Activated CD8-positive, alpha-beta memory T cell treated with anti-CD3 and anti-CD28 coated beads, Interleukin-2, amount 10 ng/mL, durations not matched to agents 7 days and 5 days (primary cell): ENCODE measurements at regions not wholly inside any gene's neighbourhood (a gene's known extent, or its start where the extent isn't known, plus 50 kb on each side); places are given as distances from the start of the nearest gene placed in this dataset.
A peak's percentile ranks its signal among the peaks of the same experiment; 100 is the strongest.
"Not testable (repeated sequence)": the region's sequence is repeated elsewhere in the genome, so short reads cannot be mapped to it uniquely, and the experiment has no call there.

Source experiments
- ATAC-seq: fragments of 150-1000 bp; cut with Tn5 transposase; one replicate; pipeline ENCODE4 v1.10.0; 2021; ENCODE audit warnings: moderate library complexity
- CTCF ChIA-PET: fragments of 350-600 bp; sonication (Branson Sonifier 250); formaldehyde crosslinking; loops from one replicate; lab custom pipeline; 2021; ENCODE audit warnings: antibody characterized with exemption; lab: Charles Lee
- DNase-seq: peaks from one replicate; pipeline ENCODE4 v3.0.0-alpha.2; 2020
- H3K27ac Mint-ChIP-seq: one replicate; pipeline ENCODE4 v1.8.0; 2021; ENCODE audit warnings: mild to moderate bottlenecking, mixed read lengths
- H3K27me3 Mint-ChIP-seq: one replicate; pipeline ENCODE4 v1.8.0; 2021; ENCODE audit warnings: mixed read lengths
- H3K36me3 Mint-ChIP-seq: one replicate; pipeline ENCODE4 v1.8.0; 2021; ENCODE audit warnings: mild to moderate bottlenecking, mixed read lengths
- H3K4me1 Mint-ChIP-seq: one replicate; pipeline ENCODE4 v1.8.0; 2021; ENCODE audit warnings: mixed read lengths
- H3K4me3 Mint-ChIP-seq: one replicate; pipeline ENCODE4 v1.8.0; 2021; ENCODE audit warnings: mild to moderate bottlenecking, moderate library complexity, mixed read lengths
- H3K9me3 Mint-ChIP-seq: one replicate; pipeline ENCODE4 v1.8.0; 2022; ENCODE audit warnings: low read depth, mixed read lengths

DNA sequence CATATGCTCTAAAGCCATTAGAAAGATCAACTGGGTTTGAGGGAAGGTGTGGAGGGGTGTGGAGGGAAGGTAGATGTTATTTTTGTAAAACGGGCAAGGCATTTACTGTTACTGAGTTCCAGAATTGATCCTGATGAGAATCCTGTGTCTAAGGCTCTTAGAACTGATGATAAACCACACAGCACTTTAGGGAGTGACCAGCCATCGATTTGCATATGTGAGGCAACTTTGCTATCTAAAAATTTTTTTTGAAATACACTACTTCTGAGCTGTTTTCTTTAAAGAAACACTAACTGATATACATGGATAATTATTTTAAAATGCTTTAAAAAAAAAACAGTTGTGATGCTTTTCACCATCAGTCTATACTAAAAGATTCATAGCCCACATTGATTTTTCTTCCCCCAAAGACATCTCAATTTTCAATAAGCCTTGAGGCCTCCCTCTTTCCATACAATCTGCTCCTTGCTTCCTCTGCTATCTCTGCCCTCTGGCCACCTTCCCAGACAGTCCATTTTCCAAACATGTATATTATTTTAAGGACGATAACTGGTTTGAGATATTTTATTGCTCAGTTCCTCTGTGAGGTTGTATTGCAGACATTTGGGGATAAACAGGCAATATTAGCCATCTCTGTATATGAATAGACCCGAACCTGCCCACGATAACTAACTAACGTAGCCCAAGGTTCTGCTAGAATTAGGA, 265.9 kb downstream of the EFCAB11 start:
- Mint-ChIP-seq H3K27me3 (no peaks in the 10 kb centered on the region), H3K4me1 (no peaks in the 10 kb centered on the region), H3K9me3 (peaks cover 17% of the 10 kb centered on the region), H3K4me3 (no peak overlapping the region), H3K36me3 (peaks cover 22% of the 10 kb centered on the region), H3K27ac (no peak overlapping the region)
- DNase-seq = no peak
- CTCF ChIA-PET = no interaction called here
- no peak for ATAC-seq

DNA sequence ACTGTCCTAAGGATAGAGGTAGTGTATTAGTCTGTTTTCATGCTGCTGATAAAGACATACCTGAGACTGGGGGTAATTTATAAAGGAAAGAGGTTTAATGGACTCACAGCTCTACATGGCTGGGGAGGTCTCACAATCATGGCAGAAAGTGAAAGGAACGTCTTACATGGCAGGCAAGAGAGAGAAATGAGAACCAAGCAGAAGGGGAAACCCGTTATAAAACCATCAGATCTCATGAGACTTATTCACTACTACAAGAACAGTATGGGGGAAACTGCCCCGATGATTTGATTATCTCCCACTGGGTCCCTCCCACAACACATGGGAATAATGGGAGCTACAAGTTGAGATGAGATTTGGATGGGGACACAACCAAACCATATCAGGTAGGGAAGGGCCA, 267.4 kb downstream of the EFCAB11 start:
- not testable (repeated sequence) for H3K4me3 Mint-ChIP-seq, H3K27me3 Mint-ChIP-seq, H3K4me1 Mint-ChIP-seq, DNase-seq, H3K27ac Mint-ChIP-seq, ATAC-seq
- Mint-ChIP-seq H3K36me3 (peaks cover 31% of the 10 kb centered on the region), H3K9me3 (peaks cover 21% of the 10 kb centered on the region)
- CTCF ChIA-PET = interaction anchor here (1.1 kb wide), 1 partner anchor 11 kb away, joined by 3 read pairs; no protein-coding TSS in a partner anchor

DNA sequence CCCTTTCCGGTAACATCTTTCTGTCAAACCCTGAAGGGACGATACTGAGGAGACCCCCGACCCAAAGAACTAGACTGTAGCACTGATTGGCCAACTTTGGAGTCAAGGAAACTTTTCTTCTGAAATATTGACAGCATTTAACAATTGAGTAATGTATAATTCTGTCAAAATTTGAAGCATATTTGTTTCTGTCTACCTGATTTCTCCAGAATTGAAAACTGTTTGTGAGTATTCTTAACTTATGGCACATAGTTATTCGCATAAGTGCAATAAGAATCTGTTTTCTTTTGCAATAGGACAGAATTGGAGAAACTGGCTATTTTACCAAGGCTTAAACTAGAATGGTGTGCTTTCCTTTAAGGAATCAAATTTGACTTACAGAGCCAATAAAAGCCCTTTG, 267.1 kb upstream of the FOXN3 start:
- CTCF ChIA-PET = no interaction called here

DNA sequence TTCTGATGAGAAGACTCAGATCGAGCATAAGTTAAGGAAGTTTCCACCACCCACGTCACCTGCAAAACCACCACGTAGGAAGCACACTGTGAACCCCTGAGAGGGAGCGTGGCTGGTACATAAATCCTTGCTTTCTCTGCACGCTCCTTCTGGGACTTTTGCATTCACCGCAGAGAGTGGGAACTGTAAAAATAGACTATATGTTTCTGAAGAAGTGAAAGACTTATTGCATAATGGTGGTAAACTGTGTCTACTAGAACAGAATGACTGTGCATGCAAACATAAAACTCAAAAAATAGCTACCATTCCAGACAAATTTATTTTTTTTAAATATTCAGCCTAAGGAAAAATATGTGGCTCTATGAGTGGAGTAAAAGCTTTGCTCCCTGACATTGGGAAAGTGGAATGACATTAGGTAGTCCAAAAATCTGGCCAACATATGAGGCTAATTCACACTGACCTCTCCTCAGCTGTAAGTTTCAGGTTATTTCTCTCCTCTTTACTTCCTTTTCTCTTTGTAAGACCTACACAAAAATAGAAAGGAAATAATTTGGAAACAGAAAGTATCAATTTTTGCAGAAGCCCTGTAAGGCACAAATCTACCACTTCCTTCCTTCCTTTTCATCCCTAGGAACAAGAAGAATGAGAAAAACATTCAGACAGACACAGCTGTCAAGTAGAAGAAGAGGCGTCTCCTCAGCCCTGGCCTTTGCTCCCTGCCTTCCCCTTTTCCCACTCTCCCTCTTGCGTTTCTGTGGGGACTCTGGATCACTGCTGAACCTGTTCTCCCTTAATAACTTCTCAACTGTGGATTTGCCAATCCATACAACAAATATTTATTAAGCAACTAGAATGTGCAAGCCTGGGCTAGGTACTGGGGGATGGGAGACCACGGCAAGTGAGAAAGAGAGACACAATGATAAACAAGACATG, 264.3 kb upstream of the FOXN3 start:
- Mint-ChIP-seq H3K27ac (peak overlapping the region; percentile 84), H3K9me3 (peaks cover 13% of the 10 kb centered on the region), H3K4me1 (peaks cover 28% of the 10 kb centered on the region), H3K36me3 (peaks cover 24% of the 10 kb centered on the region), H3K4me3 (peak overlapping the region; percentile 48), H3K27me3 (no peaks in the 10 kb centered on the region)
- DNase-seq = peak; percentile 57
- CTCF ChIA-PET = interaction anchor here (1.0 to 2.5 kb wide), 5 partner anchors 12 to 41 kb away, joined by 3 to 13 read pairs (median 4); no protein-coding TSS in a partner anchor
- peak; percentile 77 for ATAC-seq

More for the DNA sequence above, 267.1 kb upstream of the FOXN3 start:
- peaks cover 21% of the 10 kb centered on the region for H3K9me3 Mint-ChIP-seq
- ATAC-seq (no peak), DNase-seq (no peak)
- H3K36me3 Mint-ChIP-seq = peaks cover 34% of the 10 kb centered on the region
- peaks cover 26% of the 10 kb centered on the region for H3K4me1 Mint-ChIP-seq
- H3K4me3 Mint-ChIP-seq = no peak overlapping the region
- H3K27ac Mint-ChIP-seq = no peak overlapping the region
- no peaks in the 10 kb centered on the region for H3K27me3 Mint-ChIP-seq

DNA sequence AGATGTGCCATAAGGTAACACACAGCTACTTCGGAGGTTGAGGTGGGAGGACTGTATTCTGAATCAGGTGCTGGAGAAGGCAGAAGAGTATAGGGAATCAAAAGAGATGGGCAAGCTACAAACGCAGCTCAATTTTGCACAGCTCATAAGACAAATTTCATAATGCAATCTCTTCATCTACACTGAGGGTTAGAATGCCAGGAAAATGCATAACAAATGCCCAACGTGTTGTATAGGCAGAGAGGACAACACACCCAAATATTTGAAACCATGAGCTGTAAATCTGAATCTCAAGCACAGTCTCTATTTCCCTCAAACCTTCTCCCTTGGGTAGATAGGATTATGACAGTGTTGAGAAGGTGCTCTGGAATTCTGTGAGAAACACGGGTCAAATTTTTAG, 263.1 kb upstream of the FOXN3 start:
- Mint-ChIP-seq H3K4me1 (peaks cover 28% of the 10 kb centered on the region), H3K9me3 (peaks cover 7% of the 10 kb centered on the region), H3K4me3 (no peak overlapping the region), H3K27me3 (no peaks in the 10 kb centered on the region), H3K36me3 (peaks cover 22% of the 10 kb centered on the region), H3K27ac (no peak overlapping the region)
- ATAC-seq (no peak), DNase-seq (no peak)
- CTCF ChIA-PET = interaction anchor here (2.2 to 2.5 kb wide), 2 partner anchors 10 to 21 kb away, joined by 10 to 13 read pairs; no protein-coding TSS in a partner anchor

DNA sequence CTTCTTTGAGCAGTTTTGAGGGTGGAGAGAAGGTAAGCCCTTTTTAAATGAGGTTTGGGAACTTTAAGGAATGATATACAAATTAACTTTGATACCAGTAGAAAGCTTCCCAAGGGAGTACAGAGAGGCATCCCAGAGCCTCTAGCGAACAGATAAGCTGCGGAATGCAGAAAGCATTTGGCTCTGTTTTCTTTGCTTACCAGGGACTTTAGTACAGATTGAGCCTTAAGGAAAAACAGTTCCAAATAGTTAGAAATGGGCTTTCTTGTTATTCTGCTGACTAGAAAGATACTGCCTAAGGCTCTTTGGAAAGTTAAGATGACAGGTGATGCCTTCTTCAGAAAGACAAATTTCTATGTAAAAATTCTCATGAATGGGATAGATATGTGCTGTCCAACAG, 261.7 kb upstream of the FOXN3 start:
- Mint-ChIP-seq H3K9me3 (peaks cover 4% of the 10 kb centered on the region), H3K4me3 (no peak overlapping the region), H3K27ac (no peak overlapping the region), H3K27me3 (no peaks in the 10 kb centered on the region), H3K36me3 (peaks cover 14% of the 10 kb centered on the region), H3K4me1 (peaks cover 32% of the 10 kb centered on the region)
- ATAC-seq (no peak), DNase-seq (no peak)
- CTCF ChIA-PET = interaction anchor here (1.4 kb wide), 1 partner anchor 10 kb away, joined by 3 read pairs; no protein-coding TSS in a partner anchor

DNA sequence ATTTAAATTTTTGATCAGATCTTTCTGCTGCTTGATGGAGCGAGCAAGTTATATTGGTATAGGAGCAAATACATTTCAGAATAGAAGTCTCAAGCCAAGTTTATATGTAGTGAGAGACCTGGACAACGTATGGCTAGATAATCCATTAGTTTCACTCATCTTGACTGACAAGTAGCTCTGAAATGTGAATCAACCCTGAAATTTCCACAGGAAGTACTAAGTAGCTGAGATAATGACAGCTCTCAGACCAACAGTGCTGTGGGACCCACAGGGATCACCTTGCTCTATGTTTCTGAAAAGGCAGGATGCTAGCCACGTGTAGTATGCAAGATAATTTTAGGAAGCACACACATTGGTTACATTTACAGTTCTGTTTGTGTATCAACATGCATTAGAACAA, 258.6 kb upstream of the FOXN3 start:
- no peak for ATAC-seq
- Mint-ChIP-seq H3K27ac (no peak overlapping the region), H3K4me3 (no peak overlapping the region), H3K9me3 (no peaks in the 10 kb centered on the region), H3K27me3 (no peaks in the 10 kb centered on the region), H3K36me3 (peaks cover 1% of the 10 kb centered on the region), H3K4me1 (peaks cover 23% of the 10 kb centered on the region)
- no peak for DNase-seq
- CTCF ChIA-PET = no interaction called here

DNA sequence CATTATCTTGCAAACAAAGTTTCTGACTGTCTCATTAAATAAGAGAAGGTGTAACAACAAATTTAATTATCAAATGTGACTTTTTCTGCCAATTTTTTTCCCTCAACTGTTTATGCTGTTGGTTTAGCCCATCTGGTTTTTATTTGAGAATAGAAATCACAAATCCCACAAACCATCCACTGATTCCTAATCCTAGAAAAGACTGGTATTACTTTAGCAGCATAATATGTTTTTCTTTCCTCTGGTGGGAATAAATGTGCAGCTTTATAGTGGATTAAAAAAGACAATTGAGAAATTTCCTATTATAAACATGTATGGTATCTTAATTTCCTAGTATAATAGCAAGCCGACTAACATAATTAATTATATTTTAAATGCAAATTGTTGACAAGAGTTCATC, 257.9 kb upstream of the FOXN3 start:
- CTCF ChIA-PET = no interaction called here
- ATAC-seq (no peak), DNase-seq (no peak)
- Mint-ChIP-seq H3K36me3 (peaks cover 1% of the 10 kb centered on the region), H3K27ac (no peak overlapping the region), H3K4me1 (peaks cover 18% of the 10 kb centered on the region), H3K9me3 (no peaks in the 10 kb centered on the region), H3K4me3 (no peak overlapping the region), H3K27me3 (no peaks in the 10 kb centered on the region)

DNA sequence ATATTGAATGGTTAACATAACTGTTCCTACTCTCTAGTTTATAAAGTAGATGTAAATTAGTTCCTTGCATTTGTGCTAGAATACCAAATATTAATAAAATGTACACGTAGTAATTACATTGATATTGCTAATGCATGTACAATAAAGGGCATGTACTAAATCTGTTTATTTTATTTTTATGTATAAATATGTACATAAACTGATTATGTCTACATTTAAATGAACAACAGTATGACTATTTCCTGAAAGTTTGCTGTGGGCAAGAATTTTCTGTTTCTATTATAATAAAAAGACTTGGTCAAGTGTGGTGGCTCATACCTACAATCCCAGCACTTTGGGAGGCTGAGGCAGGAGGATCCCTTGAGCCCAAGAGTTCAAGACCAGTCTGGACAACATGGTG, 257.2 kb upstream of the FOXN3 start:
- no peak for DNase-seq
- CTCF ChIA-PET = interaction anchor here (0.7 kb wide), 1 partner anchor 468 kb away, joined by 3 read pairs; no protein-coding TSS in a partner anchor
- H3K4me3 Mint-ChIP-seq = no peak overlapping the region
- no peak overlapping the region for H3K27ac Mint-ChIP-seq
- peaks cover 3% of the 10 kb centered on the region for H3K36me3 Mint-ChIP-seq
- no peaks in the 10 kb centered on the region for H3K9me3 Mint-ChIP-seq
- no peaks in the 10 kb centered on the region for H3K27me3 Mint-ChIP-seq
- no peak for ATAC-seq
- H3K4me1 Mint-ChIP-seq = peaks cover 24% of the 10 kb centered on the region

DNA sequence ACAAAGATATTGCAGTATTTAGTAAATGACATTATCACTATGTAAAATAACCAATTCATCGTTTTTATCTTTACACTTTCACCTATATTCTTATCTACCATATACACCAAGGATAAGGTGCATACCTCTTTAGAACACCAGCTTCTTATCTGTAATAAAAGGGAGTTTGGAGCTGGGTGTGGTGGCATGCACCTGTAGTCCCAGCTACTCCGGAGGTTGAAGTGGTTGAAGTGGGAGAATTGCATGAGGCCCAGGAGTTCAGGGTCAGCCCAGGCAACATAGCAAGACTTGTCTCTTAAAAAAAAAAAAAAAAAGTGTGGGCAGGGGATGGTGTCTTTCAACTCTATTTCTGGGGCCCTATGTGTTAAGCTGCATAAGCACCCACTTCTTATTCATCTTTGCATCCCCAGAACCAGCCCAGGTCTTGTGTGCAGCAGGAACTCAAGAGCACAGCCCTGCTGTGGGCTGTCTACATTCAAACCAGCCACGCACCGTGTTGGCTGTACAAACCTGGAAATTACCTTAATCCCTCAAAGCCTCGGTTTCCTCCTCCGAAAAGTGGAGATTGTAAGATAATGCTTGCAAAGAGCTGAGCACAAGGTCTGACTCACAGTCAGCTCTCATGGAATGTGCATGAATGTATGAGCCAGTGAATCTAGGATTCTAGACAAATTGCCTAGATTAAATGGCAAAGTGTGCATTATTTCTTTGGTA, 256.6 kb upstream of the FOXN3 start:
- H3K4me3 Mint-ChIP-seq = no peak overlapping the region
- no peak for DNase-seq
- CTCF ChIA-PET = interaction anchor here (0.6 to 0.7 kb wide), 2 partner anchors 20 to 467 kb away, joined by 3 to 4 read pairs; no protein-coding TSS in a partner anchor
- peaks cover 29% of the 10 kb centered on the region for H3K4me1 Mint-ChIP-seq
- ATAC-seq = no peak
- H3K27ac Mint-ChIP-seq = no peak overlapping the region
- no peaks in the 10 kb centered on the region for H3K9me3 Mint-ChIP-seq
- H3K36me3 Mint-ChIP-seq = peaks cover 3% of the 10 kb centered on the region
- no peaks in the 10 kb centered on the region for H3K27me3 Mint-ChIP-seq

DNA sequence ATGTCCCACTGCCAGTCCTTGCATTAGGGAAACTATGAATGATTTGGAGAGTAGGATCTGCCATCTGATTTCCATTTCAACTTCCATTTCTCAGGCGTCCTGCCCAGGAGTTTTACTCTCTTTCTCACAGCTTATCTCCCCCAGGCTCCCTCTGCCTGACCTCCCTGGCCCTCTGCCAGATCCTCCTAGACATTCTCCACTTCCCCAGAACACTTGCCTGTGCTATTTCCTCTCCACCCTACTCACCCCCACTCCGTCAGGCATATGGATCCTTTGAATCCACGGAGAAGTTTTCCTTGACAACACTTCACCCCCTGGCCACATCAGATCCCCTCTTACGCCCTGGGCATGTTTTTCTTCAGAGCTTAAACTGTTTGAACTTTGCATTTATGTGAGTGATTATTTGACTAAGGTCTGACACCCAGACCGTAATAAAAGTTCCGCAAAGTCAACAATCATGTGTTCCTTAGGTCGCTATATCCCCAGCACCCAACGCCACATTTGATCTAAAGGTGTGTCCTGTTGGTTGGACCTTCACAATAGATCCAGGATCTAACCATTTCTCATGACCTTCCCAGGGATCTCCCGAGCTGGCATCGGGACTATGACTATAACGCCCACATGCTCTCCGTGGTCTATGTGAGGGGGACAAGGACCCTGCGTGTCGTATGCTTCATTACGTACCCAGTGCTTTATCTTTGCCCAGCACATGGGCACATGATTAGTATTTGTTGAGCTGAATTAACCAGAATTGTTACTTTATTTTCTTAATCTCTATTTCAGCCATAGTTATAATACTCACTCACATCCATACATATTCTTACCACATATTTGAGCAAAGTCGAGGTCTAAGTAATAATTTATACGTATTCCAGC, 255.8 kb upstream of the FOXN3 start:
- Mint-ChIP-seq H3K4me1 (peaks cover 28% of the 10 kb centered on the region), H3K9me3 (no peaks in the 10 kb centered on the region), H3K36me3 (peaks cover 4% of the 10 kb centered on the region), H3K27me3 (no peaks in the 10 kb centered on the region), H3K4me3 (no peak overlapping the region), H3K27ac (no peak overlapping the region)
- DNase-seq (no peak), ATAC-seq (no peak)
- CTCF ChIA-PET = interaction anchor here (0.6 to 1.2 kb wide), 2 partner anchors 21 to 29 kb away, joined by 3 to 4 read pairs; no protein-coding TSS in a partner anchor

DNA sequence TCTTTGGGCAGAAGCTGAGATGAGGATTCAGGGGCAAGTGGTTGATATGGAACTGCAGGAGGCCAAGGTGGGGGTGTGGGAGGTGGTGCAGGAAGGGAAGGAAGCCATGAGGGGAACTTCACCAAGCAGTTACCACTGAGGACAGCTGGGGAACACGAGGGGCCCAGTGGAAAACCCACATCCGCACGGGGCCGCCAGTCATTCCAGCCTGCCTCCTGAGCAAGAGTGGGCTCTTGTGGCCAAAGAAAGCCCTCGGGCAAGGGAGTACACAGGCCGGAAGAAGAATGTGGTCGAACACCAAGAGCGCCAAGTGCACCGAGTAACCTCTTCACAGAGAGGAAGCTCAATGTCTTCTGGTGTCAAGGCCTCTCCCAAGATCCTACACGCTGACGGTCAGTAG, 252.2 kb upstream of the FOXN3 start:
- H3K27ac Mint-ChIP-seq = peak overlapping the region; percentile 62
- CTCF ChIA-PET = interaction anchor here (0.9 to 1.4 kb wide), 5 partner anchors 10 to 628 kb away, joined by 3 to 13 read pairs (median 3); no protein-coding TSS in a partner anchor
- ATAC-seq (peak; percentile 85), DNase-seq (peak; percentile 76)
- peaks cover 6% of the 10 kb centered on the region for H3K9me3 Mint-ChIP-seq
- no peak overlapping the region for H3K4me3 Mint-ChIP-seq
- no peaks in the 10 kb centered on the region for H3K27me3 Mint-ChIP-seq
- H3K36me3 Mint-ChIP-seq = peaks cover 9% of the 10 kb centered on the region
- peaks cover 28% of the 10 kb centered on the region for H3K4me1 Mint-ChIP-seq
